ENCODE measurements at regions not wholly inside any gene's neighbourhood (a gene's known extent, or its start where the extent isn't known, plus 50 kb on each side); places are given as distances from the start of the nearest gene placed in this dataset.

- TF ChIP-seq ZFX (IDR thresholded peaks at IDR 0.05) (no peak), CTCF (conservative IDR thresholded peaks at IDR 0.05) (no peak)
- H3K27ac ChIP-seq, result no peak overlapping the region
These were observed 298.4 kb downstream of the BCKDHB start for GRCh38 chr6:80404889-80405288.

GRCh38 chr6:80403365-80403764 lies 296.9 kb downstream of the BCKDHB start:
- H3K27ac ChIP-seq, result no peak overlapping the region
- TF ChIP-seq CTCF (conservative IDR thresholded peaks at IDR 0.05) (no peak), ZFX (IDR thresholded peaks at IDR 0.05) (no peak)

GRCh38 chr6:80402266-80402665 lies 295.8 kb downstream of the BCKDHB start:
- TF ChIP-seq ZFX (IDR thresholded peaks at IDR 0.05) (no peak), CTCF (conservative IDR thresholded peaks at IDR 0.05) (no peak)
- H3K27ac ChIP-seq, result no peak overlapping the region
